Panc1 (cell line): ENCODE measurements at regions not wholly inside any gene's neighbourhood (a gene's known extent, or its start where the extent isn't known, plus 50 kb on each side); places are given as distances from the start of the nearest gene placed in this dataset.
A peak's percentile ranks its signal among the peaks of the same experiment; 100 is the strongest.

Source experiments
- POLR2AphosphoS5 ChIP-seq: IDR thresholded peaks from 2 replicates; pipeline ENCODE4 v1.6.1; 2012; ENCODE audit warnings: mild to moderate bottlenecking, low read depth, low read length, moderate library complexity
- TF ChIP-seq, protein P1 (sequence below): fragments of 450-650 bp; IDR thresholded peaks from 2 replicates; pipeline ENCODE4 v1.5.1; 2017; ENCODE audit warnings: mild to moderate bottlenecking

DNA sequence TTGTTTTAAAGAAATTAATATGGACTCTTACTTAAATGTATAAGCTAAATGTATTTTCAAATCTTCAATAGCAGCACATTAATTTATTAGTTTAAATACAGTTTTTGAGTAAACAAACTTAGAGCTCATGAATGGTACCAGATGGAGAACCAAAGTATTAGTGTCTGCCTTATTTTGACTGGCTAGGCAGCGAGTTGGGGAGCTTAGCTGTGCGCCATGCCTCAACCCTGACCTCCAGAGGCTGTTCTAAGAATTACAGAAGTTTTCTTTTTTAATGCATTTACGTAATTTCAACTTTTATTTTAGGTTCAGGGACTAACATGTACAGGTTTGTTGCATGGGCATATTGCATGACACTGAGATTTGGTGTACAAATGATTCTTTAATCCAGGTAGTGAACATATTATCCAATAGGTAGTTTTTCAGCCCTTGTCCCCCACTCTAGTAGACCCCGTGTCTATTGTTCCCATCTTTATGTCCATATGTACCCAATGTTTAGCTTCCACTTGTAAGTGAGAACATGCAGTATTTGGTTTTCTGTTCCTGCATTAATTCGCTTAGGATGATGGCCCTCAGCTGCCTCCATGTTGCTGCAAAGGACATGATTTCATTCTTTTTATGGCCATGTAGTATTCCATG is 166.8 kb downstream of the IQUB start:
- TF ChIP-seq, protein P1, sequence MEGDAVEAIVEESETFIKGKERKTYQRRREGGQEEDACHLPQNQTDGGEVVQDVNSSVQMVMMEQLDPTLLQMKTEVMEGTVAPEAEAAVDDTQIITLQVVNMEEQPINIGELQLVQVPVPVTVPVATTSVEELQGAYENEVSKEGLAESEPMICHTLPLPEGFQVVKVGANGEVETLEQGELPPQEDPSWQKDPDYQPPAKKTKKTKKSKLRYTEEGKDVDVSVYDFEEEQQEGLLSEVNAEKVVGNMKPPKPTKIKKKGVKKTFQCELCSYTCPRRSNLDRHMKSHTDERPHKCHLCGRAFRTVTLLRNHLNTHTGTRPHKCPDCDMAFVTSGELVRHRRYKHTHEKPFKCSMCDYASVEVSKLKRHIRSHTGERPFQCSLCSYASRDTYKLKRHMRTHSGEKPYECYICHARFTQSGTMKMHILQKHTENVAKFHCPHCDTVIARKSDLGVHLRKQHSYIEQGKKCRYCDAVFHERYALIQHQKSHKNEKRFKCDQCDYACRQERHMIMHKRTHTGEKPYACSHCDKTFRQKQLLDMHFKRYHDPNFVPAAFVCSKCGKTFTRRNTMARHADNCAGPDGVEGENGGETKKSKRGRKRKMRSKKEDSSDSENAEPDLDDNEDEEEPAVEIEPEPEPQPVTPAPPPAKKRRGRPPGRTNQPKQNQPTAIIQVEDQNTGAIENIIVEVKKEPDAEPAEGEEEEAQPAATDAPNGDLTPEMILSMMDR, result peak; percentile 86
- no peak for TF ChIP-seq POLR2AphosphoS5
